VCaP (cell line): ENCODE measurements at regions not wholly inside any gene's neighbourhood (a gene's known extent, or its start where the extent isn't known, plus 50 kb on each side); places are given as distances from the start of the nearest gene placed in this dataset.
"Not testable (repeated sequence)": the region's sequence is repeated elsewhere in the genome, so short reads cannot be mapped to it uniquely, and the experiment has no call there.

ENCODE experiments used
- H3K27ac ChIP-seq: fragments of 450-650 bp; 2 replicates; pipeline ENCODE4 v1.5.1; 2017
- TF ChIP-seq, protein P1 (sequence below): fragments of 450-650 bp; conservative IDR thresholded peaks from 2 replicates; pipeline ENCODE4 v1.5.1; 2017; ENCODE audit warnings: mild to moderate bottlenecking, moderate library complexity

DNA sequence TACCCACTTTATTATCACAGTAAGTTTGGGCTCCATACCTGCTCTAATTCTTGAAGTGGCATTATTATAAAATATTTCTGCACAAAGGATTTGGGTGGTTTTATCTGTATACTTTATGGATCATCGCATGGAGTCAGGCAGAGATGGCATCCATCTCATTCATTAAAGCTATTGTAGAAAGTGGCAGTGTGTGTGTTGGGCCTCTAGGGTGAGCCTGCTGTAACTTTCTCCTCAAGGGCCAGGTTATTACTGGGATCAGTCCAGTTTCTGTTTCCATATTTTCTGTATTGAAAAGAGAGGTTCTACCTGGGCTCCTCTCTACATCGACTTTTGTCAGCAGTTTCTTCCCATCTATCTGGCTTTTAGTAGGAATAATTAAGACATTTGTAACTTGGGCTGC is 511.1 kb downstream of the MMUT start:
- no peak overlapping the region for H3K27ac ChIP-seq
- TF ChIP-seq, protein P1, sequence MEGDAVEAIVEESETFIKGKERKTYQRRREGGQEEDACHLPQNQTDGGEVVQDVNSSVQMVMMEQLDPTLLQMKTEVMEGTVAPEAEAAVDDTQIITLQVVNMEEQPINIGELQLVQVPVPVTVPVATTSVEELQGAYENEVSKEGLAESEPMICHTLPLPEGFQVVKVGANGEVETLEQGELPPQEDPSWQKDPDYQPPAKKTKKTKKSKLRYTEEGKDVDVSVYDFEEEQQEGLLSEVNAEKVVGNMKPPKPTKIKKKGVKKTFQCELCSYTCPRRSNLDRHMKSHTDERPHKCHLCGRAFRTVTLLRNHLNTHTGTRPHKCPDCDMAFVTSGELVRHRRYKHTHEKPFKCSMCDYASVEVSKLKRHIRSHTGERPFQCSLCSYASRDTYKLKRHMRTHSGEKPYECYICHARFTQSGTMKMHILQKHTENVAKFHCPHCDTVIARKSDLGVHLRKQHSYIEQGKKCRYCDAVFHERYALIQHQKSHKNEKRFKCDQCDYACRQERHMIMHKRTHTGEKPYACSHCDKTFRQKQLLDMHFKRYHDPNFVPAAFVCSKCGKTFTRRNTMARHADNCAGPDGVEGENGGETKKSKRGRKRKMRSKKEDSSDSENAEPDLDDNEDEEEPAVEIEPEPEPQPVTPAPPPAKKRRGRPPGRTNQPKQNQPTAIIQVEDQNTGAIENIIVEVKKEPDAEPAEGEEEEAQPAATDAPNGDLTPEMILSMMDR = no peak

DNA sequence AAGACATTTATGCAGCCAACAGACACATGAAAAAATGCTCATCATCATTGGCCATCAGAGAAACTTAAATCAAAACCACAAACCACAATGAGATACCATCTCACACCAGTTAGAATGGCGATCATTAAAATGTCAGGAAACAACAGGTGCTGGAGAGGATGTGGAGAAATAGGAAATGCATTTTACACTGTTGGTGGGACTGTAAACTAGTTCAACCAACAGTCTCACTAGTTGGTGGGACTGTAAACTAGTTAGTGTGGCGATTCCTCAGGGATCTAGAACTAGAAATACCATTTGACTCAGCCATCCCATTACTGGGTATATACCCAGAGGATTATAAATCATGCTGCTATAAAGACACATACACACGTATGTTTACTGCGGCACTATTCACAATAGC is 518.8 kb downstream of the MMUT start:
- not testable (repeated sequence) for H3K27ac ChIP-seq

DNA sequence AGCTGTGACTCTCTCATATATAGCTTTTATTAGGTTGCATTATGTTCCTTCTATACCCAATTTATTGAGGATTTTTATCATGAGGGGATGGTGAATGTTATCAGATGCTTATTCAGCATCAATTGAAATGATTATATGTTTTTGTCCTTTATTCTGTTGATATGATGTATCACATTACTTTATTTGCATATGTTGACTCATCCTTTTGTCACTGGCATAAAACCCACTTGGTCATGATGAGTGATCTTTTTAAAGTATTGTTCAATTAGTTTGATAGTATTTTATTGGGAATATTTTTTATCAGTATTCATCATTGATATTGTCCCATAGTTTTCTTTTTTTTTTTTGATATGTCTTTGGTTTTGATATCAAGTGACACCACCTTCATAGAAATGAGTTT is 529.9 kb downstream of the MMUT start:
- TF ChIP-seq, protein P1 = no peak
- no peak overlapping the region for H3K27ac ChIP-seq

DNA sequence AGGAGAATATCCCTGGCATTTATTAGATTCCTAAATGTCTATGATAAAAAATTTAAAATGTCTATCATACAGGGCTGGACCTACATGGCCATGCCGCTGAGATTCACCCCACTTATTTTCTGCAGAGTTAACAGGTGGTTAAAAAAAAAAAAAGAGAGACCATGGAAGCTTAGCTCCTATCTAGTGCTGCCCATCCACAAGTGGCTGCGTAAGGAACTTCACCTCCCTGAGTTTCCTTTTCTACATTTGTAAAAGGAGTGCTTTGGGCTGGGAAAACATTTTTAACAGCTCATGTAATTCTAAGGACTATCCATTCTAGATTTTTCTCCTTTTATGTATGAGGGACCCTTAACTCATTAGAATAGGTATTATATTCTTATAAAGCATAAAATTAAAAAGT is 534.1 kb downstream of the MMUT start:
- H3K27ac ChIP-seq = no peak overlapping the region
- TF ChIP-seq, protein P1 = no peak; the same call in 1 of the 2 replicates

DNA sequence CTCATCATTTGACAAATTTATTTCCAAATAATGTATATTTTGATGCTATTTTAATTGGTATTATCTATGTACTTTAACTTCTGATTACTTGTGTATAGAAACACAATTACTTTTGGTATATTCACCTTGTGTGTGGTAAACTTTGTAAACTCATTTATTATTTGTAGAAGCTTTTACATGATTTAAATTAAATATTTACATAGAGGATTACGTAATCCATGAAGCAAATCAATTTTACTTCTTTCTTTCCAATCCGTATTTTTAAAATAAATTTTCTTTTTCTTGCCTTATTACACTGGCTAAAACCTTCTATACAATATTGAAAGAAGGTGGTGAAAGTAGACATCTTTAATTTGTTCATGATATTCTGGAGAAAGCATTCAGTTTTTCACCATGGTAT is 540.2 kb downstream of the MMUT start:
- no peak overlapping the region for H3K27ac ChIP-seq
- TF ChIP-seq, protein P1 = no peak

DNA sequence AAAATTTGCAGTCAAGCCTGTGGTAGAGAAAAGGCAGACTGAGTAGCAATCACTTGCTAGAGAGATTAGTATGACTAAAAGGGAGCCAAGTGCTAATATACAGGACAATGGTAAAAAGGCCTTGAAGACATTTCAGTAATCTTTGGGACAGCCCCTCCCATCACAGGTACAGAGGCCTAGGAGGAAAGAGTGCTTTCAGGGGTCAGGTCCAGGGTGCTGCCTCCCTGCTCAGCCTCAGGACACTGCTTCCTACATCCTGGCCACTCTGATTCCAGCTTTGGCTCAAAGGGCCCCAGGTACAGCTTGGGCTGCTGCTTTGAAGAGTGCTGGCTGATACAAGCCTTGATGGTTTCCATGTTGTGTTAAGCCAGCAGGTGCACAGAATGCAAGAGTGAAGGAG is 543.5 kb downstream of the MMUT start:
- TF ChIP-seq, protein P1 = no peak
- no peak overlapping the region for H3K27ac ChIP-seq

DNA sequence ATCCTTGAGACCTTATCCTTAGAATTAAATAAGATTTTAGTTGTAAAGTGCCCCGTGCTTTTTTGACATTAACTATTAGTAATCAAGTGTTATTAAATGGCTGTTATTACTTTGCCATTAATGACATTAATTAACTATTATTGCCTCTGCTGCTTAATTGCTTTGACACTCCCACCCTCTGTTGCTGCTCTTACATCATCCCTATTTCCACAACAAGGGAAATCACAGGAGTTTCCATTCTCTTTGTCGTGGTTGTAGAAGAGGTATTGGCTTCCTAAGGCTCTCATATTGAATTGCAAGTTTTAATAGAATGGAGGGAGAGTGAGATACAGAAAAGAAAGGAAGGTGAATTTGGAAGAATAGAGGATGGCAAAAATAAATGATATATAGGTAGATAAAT is 545.8 kb downstream of the MMUT start:
- H3K27ac ChIP-seq = peak overlapping the region; percentile 54
- TF ChIP-seq, protein P1 = no peak

DNA sequence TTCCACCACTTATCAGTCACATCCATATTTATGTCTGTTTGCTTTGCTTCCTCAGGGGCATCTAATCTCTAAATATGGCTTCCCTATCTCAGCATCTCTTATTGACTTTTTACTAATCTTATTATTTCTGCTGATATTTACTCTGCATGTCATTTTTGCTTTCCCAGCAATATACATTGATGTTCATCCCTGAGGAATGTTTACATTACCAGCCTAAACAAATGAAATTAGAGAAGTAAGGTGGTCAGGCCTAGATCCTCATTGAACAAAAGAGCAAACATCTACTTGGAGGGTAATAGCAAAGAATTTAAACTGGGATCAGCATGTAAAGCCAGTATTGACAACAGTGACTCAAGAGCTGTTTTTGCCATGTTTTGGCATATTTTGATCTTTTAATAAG is 546.4 kb downstream of the MMUT start:
- H3K27ac ChIP-seq = peak overlapping the region; percentile 54
- TF ChIP-seq, protein P1 = no peak
